ENCODE measurements at regions not wholly inside any gene's neighbourhood (a gene's known extent, or its start where the extent isn't known, plus 50 kb on each side); places are given as distances from the start of the nearest gene placed in this dataset.

GRCh38 chr3:43210049-43211027 lies 76.0 kb upstream of the SNRK start:
- H3K4me3 ChIP-seq (replicated peaks in 1 of 2; ENCODE audit: low read depth in 2 of 2, low read length in 2 of 2): no peak overlapping the region
- no peak for TF ChIP-seq CTCF (IDR thresholded peaks at IDR 0.05; ENCODE audit: low read depth, low read length)
- DNase-seq (ENCODE audit: low read depth in 2 of 2): no peak

GRCh38 chr3:43207628-43208085 lies 78.7 kb upstream of the SNRK start:
- TF ChIP-seq CTCF (IDR thresholded peaks at IDR 0.05; ENCODE audit: low read depth, low read length): no peak
- no peak overlapping the region for H3K4me3 ChIP-seq (replicated peaks in 1 of 2; ENCODE audit: low read depth in 2 of 2, low read length in 2 of 2)
- no peak for DNase-seq (ENCODE audit: low read depth in 2 of 2)

GRCh38 chr3:43206632-43207031 lies 79.7 kb upstream of the SNRK start:
- H3K4me3 ChIP-seq (replicated peaks in 1 of 2; ENCODE audit: low read depth in 2 of 2, low read length in 2 of 2): no peak overlapping the region
- no peak for DNase-seq (ENCODE audit: low read depth in 2 of 2)
- TF ChIP-seq CTCF (IDR thresholded peaks at IDR 0.05; ENCODE audit: low read depth, low read length): no peak

GRCh38 chr3:43206105-43206504 lies 80.2 kb upstream of the SNRK start:
- TF ChIP-seq CTCF (IDR thresholded peaks at IDR 0.05; ENCODE audit: low read depth, low read length): no peak
- no peak for DNase-seq (ENCODE audit: low read depth in 2 of 2)
- H3K4me3 ChIP-seq (replicated peaks in 1 of 2; ENCODE audit: low read depth in 2 of 2, low read length in 2 of 2): no peak overlapping the region

GRCh38 chr3:43203022-43203421 lies 83.3 kb upstream of the SNRK start:
- DNase-seq (ENCODE audit: low read depth in 2 of 2): peak in 1 of 2 donors; percentile 13
- no peak for TF ChIP-seq CTCF (IDR thresholded peaks at IDR 0.05; ENCODE audit: low read depth, low read length)

GRCh38 chr3:43201581-43201980 lies 84.8 kb upstream of the SNRK start:
- DNase-seq (ENCODE audit: low read depth in 2 of 2): no peak
- TF ChIP-seq CTCF (IDR thresholded peaks at IDR 0.05; ENCODE audit: low read depth, low read length): no peak
- H3K4me3 ChIP-seq (replicated peaks in 1 of 2; ENCODE audit: low read depth in 2 of 2, low read length in 2 of 2): no peak overlapping the region

More at GRCh38 chr3:43203022-43203421, 83.3 kb upstream of the SNRK start:
- H3K4me3 ChIP-seq (replicated peaks in 1 of 2; ENCODE audit: low read depth in 2 of 2, low read length in 2 of 2): no peak overlapping the region
